Mucosa of rectum (tissue), 2 donors: ENCODE measurements at regions not wholly inside any gene's neighbourhood (a gene's known extent, or its start where the extent isn't known, plus 50 kb on each side); places are given as distances from the start of the nearest gene placed in this dataset.
"Not testable (repeated sequence)": the region's sequence is repeated elsewhere in the genome, so short reads cannot be mapped to it uniquely, and the experiment has no call there.

Source experiments
- H3K27ac ChIP-seq, 2 donors: one replicate each; pipeline ENCODE4 v1.7.0; 2013; ENCODE audit warnings: inconsistent platforms in 2 of 2, low read depth in 2 of 2, low read length in 2 of 2
- H3K27me3 ChIP-seq, 2 donors: one replicate each; pipeline ENCODE4 v1.7.0; 2013; ENCODE audit warnings: low read length in 2 of 2; ENCODE audit not compliant: control insufficient read depth in 2 of 2, insufficient read depth in 2 of 2
- H3K36me3 ChIP-seq, 2 donors: one replicate each; pipeline ENCODE4 v1.7.0; 2013; ENCODE audit warnings: low read length in 2 of 2; ENCODE audit not compliant: control insufficient read depth in 2 of 2, insufficient read depth in 2 of 2
- H3K4me1 ChIP-seq, 2 donors: one replicate each; pipeline ENCODE4 v1.7.0; 2013; ENCODE audit warnings: low read length in 2 of 2, mild to moderate bottlenecking in 1 of 2; ENCODE audit not compliant: control insufficient read depth in 2 of 2, insufficient read depth in 2 of 2
- H3K4me3 ChIP-seq, 2 donors: one replicate each; pipeline ENCODE4 v1.7.0; 2013; ENCODE audit warnings: low read length in 2 of 2
- H3K9ac ChIP-seq, 2 donors: one replicate each; pipeline ENCODE4 v1.7.0; 2013; ENCODE audit warnings: low read length in 2 of 2, low read depth in 1 of 2, mild to moderate bottlenecking in 1 of 2
- H3K9me3 ChIP-seq, 2 donors: one replicate each; pipeline ENCODE4 v1.7.0; 2013; ENCODE audit warnings: low read length in 2 of 2; ENCODE audit not compliant: control insufficient read depth in 2 of 2
- donor health status: healthy.
- donor health status: Normal muscosa, but diverticular disease.

- no peak overlapping the region for H3K9ac ChIP-seq
- no peaks in the 10 kb centered on the region for H3K4me1 ChIP-seq
- H3K27ac ChIP-seq = no peak overlapping the region
- no peak overlapping the region for H3K4me3 ChIP-seq
- no peaks in the 10 kb centered on the region for H3K9me3 ChIP-seq
- no peaks in the 10 kb centered on the region for H3K36me3 ChIP-seq
- H3K27me3 ChIP-seq = no peaks in the 10 kb centered on the region
Measured at GRCh38 chr6:19721766-19722377, 115.3 kb upstream of the ID4 start.

DNA sequence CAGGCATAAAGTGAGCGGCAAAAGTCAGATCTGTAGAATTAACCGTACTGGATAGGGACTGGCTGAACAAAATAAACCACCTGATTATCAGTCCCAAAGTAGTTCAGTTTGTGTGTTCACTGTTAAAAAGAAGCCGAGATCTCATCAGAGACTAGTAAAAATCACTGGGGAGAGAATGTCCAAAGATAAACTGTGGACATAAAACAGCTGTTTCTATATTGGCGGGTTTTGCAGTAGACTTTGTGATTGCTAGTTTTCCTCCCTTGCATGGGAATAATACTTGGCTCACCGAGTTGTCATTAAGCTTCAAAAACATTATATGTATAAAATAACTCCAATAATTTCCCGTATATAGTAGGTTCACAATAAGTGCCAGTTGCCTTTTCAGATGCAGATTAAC lies 114.2 kb upstream of the ID4 start:
- Histone ChIP-seq H3K36me3 (no peaks in the 10 kb centered on the region), H3K27me3 (no peaks in the 10 kb centered on the region), H3K9ac (no peak overlapping the region), H3K4me1 (no peaks in the 10 kb centered on the region), H3K4me3 (no peak overlapping the region), H3K9me3 (no peaks in the 10 kb centered on the region), H3K27ac (no peak overlapping the region)

DNA sequence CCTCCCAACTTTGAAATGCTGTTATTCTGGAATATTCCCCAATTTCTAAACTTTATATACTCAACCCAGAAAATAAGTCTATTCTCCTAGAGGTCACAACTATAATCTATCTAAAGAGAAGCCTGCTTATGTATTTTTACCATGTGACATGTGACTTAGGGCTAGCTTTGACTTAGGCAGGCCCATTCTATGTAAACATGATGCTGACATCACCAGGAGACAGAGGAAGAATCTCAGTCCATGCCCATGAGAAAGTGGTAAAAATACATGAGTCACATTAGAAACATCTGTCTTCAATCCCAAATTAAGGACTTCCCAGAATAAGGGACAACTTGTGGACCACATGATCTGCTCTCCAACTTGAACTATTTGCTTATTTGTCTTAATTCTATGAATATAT lies 113.6 kb upstream of the ID4 start:
- Histone ChIP-seq H3K4me1 (no peaks in the 10 kb centered on the region), H3K4me3 (no peak overlapping the region), H3K27me3 (no peaks in the 10 kb centered on the region), H3K36me3 (no peaks in the 10 kb centered on the region), H3K9ac (no peak overlapping the region), H3K27ac (no peak overlapping the region), H3K9me3 (no peaks in the 10 kb centered on the region)

GRCh38 chr6:19725436-19725835 lies 111.7 kb upstream of the ID4 start:
- H3K9ac ChIP-seq, H3K36me3 ChIP-seq, H3K9me3 ChIP-seq, H3K27me3 ChIP-seq, H3K27ac ChIP-seq, H3K4me3 ChIP-seq, H3K4me1 ChIP-seq: not testable (repeated sequence)

- Histone ChIP-seq H3K27me3 (no peaks in the 10 kb centered on the region), H3K4me3 (no peak overlapping the region), H3K9ac (no peak overlapping the region), H3K4me1 (no peaks in the 10 kb centered on the region), H3K9me3 (no peaks in the 10 kb centered on the region), H3K27ac (no peak overlapping the region), H3K36me3 (no peaks in the 10 kb centered on the region)
Measured at GRCh38 chr6:19731282-19731681, 105.9 kb upstream of the ID4 start.

GRCh38 chr6:19734061-19734460 lies 103.1 kb upstream of the ID4 start:
- Histone ChIP-seq H3K36me3 (no peaks in the 10 kb centered on the region), H3K9me3 (no peaks in the 10 kb centered on the region), H3K4me1 (no peaks in the 10 kb centered on the region), H3K4me3 (no peak overlapping the region), H3K27me3 (no peaks in the 10 kb centered on the region), H3K9ac (no peak overlapping the region), H3K27ac (no peak overlapping the region)

GRCh38 chr6:19734519-19734918 lies 102.7 kb upstream of the ID4 start:
- H3K27me3 ChIP-seq = no peaks in the 10 kb centered on the region

GRCh38 chr6:19736066-19736465 lies 101.1 kb upstream of the ID4 start:
- H3K27ac ChIP-seq = no peak overlapping the region
- H3K4me1 ChIP-seq = no peaks in the 10 kb centered on the region
- H3K36me3 ChIP-seq = no peaks in the 10 kb centered on the region
- H3K27me3 ChIP-seq = no peaks in the 10 kb centered on the region
- no peak overlapping the region for H3K4me3 ChIP-seq
- H3K9me3 ChIP-seq = no peaks in the 10 kb centered on the region
- no peak overlapping the region for H3K9ac ChIP-seq

More at GRCh38 chr6:19734519-19734918, 102.7 kb upstream of the ID4 start:
- Histone ChIP-seq H3K27ac (no peak overlapping the region), H3K36me3 (no peaks in the 10 kb centered on the region), H3K4me1 (no peaks in the 10 kb centered on the region), H3K9me3 (no peaks in the 10 kb centered on the region), H3K9ac (no peak overlapping the region), H3K4me3 (no peak overlapping the region)

- H3K9me3 ChIP-seq = no peaks in the 10 kb centered on the region
- H3K27me3 ChIP-seq = no peaks in the 10 kb centered on the region
- no peaks in the 10 kb centered on the region for H3K36me3 ChIP-seq
- no peak overlapping the region for H3K9ac ChIP-seq
- H3K4me1 ChIP-seq = no peaks in the 10 kb centered on the region
- no peak overlapping the region for H3K4me3 ChIP-seq
- no peak overlapping the region for H3K27ac ChIP-seq
Measured at GRCh38 chr6:19738010-19738409, 99.2 kb upstream of the ID4 start.

- Histone ChIP-seq H3K4me1 (no peaks in the 10 kb centered on the region), H3K36me3 (no peaks in the 10 kb centered on the region), H3K27ac (no peak overlapping the region), H3K4me3 (no peak overlapping the region), H3K27me3 (no peaks in the 10 kb centered on the region), H3K9me3 (no peaks in the 10 kb centered on the region), H3K9ac (no peak overlapping the region)
Measured at GRCh38 chr6:19749722-19750121, 87.4 kb upstream of the ID4 start.

DNA sequence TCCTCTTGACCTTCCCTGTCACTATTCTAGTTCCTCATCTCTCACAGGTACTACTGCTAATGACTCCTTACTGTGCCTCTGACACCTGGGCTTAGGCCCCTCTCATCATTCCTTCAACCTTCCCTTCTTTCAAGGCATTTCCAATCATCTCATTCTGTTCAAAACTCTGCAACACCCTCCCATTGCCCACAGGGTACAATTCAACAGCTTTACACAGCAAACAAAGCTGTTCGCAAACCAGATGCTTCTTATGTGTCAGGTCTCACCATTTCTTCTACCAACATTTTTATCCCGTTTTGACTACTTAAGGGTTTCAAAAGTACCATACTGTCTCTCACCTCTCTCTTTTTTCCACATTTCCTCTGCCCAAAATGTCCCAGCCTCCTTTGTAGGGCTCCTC lies 84.4 kb upstream of the ID4 start:
- H3K9me3 ChIP-seq = no peaks in the 10 kb centered on the region
- H3K4me1 ChIP-seq = no peaks in the 10 kb centered on the region
- H3K4me3 ChIP-seq = no peak overlapping the region
- H3K27me3 ChIP-seq = no peaks in the 10 kb centered on the region
- no peak overlapping the region for H3K27ac ChIP-seq
- H3K36me3 ChIP-seq = no peaks in the 10 kb centered on the region
- H3K9ac ChIP-seq = no peak overlapping the region
